CD4-positive, alpha-beta T cell treated with Interleukin-10 for 1 hour (primary cell): ENCODE measurements at regions not wholly inside any gene's neighbourhood (a gene's known extent, or its start where the extent isn't known, plus 50 kb on each side); places are given as distances from the start of the nearest gene placed in this dataset.

ENCODE experiments used
- DNase-seq: peaks from one replicate; pipeline ENCODE4 v3.0.0-alpha.2; 2020

DNA sequence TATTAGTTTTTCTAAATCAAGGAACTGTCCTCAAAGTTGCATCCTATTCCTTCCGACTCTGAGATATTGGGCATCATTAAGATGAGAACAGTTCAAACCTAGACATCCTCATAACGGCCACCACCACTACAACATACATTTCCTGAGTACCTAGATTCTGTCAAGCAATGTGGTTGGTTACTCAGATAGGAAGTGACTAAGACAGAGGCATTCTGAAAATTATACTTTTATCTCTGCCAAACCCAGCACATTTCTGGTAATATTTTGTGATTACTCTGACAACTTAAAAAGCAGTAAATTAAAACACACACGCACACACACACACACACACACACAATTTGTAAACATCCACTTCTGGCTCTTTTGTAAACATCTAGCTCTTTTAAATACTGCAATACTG, 291.2 kb upstream of the MEOX2 start:
- DNase-seq: no peak

DNA sequence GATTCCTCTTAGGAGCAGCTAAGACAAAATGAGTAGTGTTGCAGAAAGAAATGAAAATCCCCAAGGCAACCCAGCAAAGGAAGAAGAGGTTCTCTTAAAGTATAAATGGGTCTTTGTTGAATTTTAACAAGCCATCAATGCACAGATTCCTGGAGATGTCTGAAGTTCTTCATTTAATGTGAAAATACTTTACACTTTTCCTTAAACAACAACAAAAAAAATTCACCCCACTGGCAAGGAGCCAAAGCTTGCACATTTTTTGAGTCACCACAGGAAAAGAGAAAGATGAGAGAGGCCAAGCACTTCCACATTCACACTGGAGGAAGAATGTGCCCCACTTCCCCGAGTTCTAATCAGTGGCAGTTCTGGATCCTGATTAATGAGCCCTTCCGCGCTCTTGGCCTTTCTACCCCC, 286.4 kb upstream of the MEOX2 start:
- DNase-seq: no peak

DNA sequence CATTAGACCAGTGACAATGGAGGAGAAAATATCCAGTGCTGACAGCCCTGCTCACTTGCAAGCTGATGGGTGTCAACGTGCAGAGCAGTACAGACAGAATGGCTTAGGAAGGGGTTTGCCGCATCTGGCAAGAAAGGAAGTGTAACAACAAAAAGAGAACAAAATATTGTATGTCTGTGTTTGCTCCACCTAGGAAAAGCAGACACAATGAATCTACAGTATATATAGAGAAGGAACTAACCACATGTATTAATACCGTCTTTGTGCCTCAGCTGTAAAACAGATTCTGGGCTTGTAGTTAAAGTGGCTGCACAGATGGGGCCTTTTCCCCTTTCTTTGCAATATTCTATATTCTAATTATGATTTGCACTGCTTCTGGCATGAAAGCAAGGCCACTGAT, 281.1 kb upstream of the MEOX2 start:
- DNase-seq: no peak

DNA sequence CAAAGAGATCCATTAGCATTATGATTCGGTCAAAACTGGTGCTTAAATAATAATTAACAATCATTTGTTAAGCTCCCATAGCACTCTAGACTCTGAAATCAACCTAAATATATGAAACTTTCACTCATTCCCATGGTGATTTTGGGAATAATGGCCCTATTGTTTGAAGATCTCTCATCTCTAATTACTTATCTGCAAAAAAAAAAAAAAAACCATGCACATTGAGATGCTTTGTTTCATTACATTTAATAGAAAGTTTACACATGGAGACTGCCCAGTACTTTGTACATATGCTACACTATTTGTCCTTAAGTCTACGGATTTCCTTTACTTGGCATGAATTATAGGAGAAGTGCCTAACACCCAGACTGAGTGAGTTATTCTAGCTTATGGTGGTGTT, 280.6 kb upstream of the MEOX2 start:
- no peak for DNase-seq

DNA sequence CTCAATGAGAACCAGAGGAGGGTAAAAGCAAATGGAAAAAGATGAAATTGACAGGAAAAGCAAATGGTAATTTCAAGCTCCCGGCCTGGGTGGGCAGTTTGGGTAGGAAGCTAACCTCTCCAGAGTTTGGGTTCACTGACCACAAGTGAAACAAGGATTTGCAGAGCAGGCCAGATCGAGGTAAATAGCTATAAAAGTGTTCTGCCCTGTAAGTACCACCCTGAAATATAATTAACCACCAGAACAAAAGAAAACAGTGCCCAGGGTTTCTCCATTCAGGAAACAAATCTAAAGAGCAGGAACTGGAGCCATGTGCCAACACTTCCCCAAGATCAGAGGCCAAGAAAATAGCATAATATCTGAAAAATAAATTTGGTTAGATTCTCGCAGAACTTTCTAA, 276.7 kb upstream of the MEOX2 start:
- no peak for DNase-seq

DNA sequence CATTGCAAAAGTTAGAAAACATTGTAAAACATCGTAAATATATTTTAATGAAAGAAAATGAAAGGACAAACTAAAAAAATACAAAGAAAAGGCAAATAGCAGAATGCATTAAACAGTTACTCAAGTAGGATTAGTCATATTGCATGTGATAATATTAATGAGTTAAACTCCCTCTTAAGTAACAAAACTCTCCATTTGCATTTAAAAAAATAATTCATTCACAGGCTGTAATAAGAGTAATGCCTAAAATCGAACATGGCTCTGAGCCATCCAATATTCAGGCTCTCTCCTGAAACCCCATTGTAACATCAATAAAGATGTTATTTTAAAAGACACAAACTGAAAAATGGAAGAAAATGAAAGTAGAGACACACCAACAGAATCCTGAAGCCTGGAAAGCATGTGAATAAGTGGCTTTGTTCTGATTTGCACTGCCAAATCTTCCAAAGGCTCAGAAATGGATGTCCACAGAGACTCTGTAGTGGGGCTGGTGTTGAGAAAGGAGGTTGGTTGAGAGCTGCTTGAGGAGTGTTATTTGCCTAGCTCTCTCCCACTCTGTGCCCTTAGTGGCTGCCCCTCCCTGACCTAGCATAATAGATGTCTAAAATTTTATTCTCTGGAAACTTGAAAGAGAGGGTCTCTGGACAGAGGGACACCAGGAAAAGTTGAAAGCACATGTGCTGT, 268.3 kb upstream of the MEOX2 start:
- no peak for DNase-seq

DNA sequence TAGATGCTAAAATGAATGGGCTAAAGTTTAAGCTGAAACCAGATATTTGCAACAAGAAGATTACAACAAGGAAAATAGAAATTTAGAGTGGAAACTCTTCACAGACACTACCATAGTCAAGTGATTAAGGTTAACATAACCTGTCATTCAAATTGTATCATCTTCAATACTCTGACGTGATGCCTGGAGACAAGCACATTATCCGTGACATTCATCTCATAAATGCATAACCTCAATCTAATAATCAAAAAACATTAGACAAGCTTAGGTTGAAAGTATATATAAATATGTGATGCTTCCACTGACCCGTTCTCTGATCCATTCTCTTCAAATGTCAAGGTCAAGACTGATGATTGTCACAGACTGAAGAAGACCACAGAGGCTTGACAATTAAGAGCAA, 263.8 kb upstream of the MEOX2 start:
- DNase-seq: no peak

DNA sequence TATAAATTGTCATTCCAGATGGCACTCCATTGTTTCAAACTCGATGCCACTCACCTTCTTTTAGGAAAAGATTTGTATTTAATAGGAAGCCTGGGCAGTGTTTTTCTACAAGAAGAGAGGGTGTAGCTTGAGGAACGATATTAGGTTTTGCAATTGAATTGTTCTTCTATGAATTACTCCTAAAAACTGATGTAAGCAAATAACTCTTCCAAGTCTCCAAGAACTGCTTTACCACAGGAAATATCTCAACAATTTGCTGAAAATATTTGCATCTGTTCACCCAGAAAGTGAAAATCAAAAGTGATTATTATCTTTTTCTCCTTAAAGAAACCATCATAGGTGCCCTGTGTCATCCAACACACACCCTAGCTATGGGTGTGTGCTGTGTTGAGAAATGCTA, 261.3 kb upstream of the MEOX2 start:
- DNase-seq: no peak

DNA sequence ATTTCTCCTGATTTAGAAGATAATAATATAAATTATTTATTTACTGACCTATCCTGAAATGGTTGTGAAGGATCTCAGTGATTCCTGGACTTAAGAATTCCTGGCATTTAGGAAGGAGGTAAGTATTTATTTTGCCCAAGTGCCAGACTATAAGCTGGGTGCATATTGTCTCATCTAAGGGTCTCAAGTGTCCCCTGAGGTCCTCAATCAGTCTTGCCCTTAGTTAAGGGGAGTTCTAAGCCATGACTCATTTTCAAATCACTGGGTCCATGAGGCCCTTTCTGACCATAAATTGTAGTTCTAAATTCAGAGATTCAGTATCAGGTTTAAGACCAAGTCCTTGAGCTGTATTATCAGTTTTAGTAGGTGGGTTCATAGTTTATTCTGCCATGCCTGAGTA, 251.6 kb upstream of the MEOX2 start:
- DNase-seq: no peak

DNA sequence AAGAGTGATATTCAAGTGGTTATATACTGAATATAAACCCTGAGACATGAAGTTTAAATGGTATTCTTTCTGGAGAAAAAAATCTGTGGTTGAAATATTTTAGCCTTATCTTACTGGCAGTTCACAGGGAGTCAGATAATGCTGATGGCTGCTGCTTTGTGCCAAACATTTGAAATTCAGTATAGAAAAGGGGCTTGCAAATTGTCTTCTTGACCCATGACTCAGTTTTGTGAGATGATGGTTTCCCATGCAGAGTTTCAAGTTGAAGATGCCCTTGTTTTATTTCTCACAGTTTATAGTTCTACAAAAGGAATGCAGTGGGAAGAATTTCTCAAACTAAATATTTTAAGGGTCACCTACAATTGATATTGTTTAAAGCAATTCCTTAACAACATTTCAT, 251.1 kb upstream of the MEOX2 start:
- DNase-seq: no peak

DNA sequence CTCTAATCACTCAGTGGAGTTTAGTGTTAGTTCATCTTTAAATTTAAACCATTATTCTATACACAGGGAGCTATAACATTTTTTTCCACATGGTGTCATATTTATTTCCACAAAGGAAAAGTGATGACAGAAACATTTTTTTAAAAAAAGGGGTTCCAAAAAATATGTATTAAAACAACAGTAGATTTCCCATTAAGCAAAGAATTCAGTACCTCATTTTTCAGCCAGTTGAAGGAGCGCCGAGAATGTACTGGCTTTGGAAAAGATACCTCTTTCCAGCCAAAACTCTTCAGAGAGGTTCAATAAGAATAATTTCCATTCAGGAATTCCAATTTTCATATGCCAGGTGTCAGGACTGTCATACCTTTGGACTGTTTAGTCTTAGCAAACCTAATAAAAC, 250.5 kb upstream of the MEOX2 start:
- no peak for DNase-seq

DNA sequence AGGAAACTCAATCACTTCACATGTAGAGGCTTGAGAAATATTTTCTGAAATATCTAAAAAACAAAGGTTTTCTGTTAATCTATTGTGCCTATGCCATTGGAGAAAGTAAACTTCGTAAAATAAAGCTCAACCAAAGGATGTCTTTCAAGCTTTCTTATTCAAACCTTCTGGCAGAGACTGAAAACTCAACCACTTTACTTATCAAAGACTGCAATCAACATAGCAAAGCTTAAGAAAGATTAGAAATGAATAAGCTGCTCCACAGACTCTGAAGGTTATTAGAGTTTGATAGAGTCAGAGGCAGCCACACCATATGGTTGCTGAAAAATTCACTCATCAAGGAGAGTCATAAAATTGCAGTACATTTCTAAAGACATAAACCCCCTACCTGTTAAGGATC, 245.8 kb upstream of the MEOX2 start:
- DNase-seq: no peak

DNA sequence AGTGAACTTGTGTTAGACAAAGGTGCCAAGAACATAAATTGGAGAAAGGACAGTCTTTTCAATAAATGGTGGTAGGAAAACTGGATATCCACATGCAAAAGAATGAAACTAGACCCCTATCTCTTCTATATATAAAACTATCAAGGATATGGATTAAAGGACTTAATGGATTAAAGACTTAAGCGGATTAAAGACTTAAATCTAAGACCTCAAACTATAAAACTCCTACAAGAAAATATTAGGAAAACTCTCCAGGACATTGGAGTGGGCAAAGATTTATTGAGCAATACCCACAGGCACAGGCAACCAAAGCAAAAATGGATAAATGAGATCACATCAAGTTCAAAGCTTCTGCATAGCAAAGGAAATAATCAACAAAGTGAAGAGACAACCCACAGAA, 242.9 kb upstream of the MEOX2 start:
- no peak for DNase-seq

DNA sequence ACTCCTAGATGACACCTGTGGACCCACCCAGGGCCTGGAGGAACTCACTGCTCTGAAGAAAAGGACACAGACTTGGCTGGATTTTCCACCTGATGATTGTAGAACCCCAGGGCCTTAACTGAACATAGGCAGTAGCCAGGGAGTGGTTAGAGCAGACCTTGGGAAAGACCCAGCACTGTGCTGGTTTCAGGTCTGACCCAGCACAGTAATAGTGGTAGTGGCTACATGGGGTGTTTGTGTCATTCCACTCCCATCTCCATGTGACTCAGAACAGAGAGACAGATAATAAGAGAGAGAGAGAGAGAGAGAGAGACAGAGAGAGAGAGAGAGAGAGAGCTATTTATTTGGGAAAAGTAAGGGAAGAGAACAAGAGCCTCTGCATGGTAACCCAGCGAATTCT, 239.1 kb upstream of the MEOX2 start:
- no peak for DNase-seq

DNA sequence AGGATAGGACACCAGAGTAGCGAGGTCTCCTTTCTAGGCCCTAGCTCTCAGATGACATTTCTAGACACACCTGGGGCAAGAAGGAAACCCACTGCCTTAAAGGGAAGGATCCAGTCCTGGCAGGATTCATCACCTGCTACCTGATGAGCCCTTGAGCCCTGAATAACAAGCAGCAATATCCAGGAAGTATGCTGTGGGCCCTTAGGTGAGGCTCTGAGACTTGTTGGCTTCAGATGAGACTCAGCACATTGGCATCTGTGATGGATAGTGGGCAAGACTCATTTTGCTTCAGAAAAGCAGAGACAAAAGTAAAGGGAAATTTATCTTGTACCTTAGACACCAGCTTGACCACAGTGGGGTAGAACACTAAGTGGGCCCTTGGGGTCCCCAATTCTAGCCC, 238.4 kb upstream of the MEOX2 start:
- no peak for DNase-seq

DNA sequence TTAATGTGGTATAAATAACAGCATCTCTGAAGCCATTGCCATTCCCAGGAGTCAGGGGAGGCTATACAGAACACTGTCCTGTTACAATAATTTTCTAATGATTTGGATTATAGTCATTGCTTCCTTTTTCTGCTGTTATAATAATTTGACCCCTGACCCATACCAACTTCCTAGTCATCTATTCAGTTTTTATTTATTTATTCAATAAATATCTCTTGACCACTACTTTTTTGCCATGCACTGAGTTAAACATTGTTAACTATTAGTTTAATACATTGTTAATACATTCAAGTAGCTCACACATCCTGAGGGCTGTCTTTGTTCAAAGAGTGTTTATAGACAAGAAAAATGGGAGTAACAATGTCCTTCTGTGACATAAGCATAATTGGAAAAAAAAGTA, 235.5 kb upstream of the MEOX2 start:
- no peak for DNase-seq

DNA sequence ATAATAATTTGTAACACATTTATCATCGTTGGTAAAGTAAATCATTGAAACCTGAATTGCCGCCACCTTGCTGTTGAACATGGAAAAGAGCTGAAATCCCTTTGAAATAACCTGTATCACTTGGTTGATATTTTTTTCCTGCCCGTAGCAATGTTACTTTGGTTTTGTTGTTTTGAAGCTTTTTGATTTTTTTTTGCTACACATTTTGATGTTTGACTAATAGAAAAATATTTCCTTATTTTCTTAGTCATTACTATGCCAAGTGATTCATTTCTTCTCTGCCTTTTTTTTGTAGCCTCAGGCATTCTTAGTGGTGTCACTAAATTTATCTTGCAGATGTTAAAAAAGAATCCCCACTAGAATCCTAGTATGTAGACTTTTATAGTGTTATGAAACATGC, 235.1 kb upstream of the MEOX2 start:
- DNase-seq: no peak

DNA sequence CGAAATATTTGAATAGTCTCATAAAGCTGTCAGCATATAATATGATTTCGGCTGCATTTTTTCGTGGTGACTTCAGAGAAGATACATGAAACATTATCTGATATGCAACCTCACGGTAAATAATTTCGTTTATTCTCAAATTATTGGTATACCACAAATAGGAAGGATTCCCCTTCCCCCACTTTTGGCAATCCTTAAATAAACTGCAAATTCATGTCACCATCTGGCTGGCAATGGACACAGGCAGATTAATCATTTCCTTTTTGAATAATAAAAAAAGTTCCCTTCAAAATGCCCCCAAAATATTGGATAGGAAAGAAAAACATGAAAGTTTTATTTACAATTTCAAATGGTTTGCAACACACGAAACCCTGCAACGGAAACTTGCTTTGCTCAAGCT, 234.5 kb upstream of the MEOX2 start:
- no peak for DNase-seq

DNA sequence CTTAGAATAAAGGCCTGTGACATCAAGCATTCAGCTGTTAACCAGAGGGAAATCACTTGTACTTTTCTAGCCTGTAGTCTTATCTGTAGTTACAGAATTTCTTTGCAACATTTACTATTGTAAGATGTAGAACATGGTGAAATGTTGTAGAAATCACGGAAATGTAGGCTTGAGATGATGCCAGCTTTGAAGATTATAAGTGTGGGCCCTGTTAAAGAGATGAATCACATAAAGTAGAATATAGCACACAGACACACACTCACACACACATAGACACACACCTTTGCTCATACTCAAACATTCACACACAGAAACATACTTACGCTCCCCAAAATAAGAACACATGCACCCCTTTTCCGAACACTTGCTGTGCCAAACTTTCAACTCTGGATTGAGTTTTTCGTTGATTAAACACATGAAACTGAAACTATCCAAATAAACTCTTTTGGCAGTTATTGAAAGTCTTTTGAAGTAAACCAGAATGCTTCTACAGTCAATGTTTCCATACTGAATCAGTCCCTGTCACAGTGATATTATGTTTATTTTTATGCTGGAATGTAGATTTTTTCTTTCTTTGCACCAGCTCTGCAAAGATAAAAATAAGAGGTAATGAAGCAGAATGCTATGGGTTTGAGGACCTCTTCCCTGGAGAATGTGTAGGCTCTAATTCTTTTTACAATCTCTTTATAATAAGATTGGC, 230.3 kb upstream of the MEOX2 start:
- no peak for DNase-seq

DNA sequence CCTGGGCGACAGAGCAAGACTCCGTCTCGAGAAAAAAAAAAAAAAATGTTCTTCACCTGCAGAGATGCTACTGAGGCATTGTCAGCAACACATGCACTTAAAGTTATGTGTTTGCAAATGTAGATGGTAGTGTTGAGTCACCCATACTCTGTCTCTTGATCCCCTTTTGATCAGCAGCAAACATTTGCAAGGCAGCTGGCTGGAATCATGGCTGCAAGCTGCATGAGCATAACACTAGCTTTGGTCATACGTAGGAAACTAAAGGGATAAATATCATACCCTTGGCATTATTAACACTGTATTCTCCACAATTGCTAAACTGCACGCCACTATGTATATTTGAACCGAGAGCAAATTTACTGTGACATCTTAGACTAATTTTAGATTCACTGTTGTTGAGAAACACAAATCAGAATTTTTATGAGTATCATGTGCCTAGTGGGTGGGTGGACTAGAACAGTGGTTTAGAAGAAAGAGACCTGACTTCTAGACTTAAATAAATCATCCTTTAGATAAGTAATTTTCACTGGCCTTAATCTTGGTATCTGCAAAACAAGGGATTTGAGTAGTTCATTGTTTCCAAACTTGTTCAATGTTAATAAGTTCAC, 229.3 kb upstream of the MEOX2 start:
- no peak for DNase-seq

DNA sequence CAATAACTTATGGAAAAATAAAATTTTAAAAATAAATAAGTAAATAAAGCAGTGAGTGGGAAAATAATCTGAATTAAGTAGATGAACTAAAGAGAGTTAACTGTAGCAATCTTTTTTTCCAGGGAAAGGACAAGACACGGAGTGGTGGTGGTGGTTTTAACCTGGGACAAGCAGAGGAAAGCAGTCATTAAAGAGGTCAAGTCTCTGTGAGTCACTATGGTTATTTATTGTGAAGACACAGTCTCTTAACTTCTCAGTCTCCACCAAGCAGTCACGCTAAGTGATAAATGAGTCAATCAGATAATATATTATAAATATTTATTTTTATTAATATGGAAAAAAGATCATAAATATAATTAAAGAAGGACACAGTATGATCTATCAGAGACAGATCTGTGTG, 228.1 kb upstream of the MEOX2 start:
- DNase-seq: no peak

DNA sequence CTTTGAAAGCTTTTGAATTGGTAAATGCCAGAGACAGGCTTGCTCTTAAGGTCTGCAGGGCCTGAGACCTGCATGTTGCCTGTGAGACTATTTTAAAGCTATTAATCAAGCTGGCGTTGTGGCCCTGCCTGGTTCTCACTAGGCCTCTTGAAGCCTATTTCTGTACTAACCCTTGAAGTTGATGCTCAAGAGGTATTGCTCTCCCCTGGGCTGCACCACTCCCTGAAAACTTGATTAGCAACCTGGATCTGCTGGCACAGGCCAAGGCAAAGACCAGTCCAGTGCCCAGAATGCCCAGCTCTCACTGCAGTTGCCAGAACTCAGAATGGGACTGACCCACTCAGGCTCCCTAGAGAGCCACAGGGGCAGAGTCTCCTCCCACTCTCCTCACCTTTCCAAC, 220.0 kb upstream of the MEOX2 start:
- DNase-seq: no peak

DNA sequence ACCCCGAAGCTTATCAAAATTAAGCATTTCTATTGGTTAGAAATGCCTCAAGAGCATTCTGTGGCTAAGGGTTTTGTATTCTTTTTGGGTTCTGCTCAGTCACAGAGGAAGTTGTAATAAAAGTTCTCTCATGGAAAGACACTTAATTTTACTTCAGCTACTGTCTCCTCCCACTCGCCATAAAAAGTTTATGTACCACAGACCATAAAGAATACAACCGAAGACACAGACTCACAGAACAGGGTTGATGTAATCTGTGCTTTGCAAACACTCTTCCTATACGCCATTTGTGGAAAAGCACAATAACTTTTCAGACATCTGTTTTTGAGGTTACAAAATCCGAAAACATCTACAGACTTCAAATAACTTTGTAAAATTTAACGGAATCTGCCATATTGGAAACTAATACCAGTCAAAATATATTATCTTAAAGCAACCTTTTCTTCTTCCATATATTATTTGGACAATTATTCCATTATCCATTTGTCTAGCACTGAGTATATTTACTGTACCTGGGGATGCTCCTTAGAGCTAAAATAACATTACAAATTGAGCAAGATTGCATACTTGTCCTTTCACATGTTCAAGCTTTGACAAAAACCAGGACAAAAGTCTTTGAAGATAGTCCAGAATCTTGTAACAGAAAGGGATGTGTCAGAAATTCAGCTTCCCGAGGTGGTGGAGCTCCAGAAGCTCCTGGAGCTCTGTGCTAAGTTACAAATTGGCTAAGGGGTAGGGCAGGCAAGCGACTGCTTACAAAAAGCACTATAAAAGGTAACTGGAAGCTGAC, 219.0 kb upstream of the MEOX2 start:
- no peak for DNase-seq
